Tibial nerve (tissue), 4 donors: ENCODE measurements at regions not wholly inside any gene's neighbourhood (a gene's known extent, or its start where the extent isn't known, plus 50 kb on each side); places are given as distances from the start of the nearest gene placed in this dataset.
"Not testable (repeated sequence)": the region's sequence is repeated elsewhere in the genome, so short reads cannot be mapped to it uniquely, and the experiment has no call there.

ENCODE experiments used
- DNase-seq, 2 donors: peaks; one replicate each; pipeline ENCODE4 v3.0.0-alpha.2; 2019; ENCODE audit warnings: low spot score in 2 of 2
- H3K27ac ChIP-seq, 4 donors: fragments of 200-600 bp; sonication (generic) in 3 of 4; one replicate each; pipeline ENCODE4 v1.5.1; 2017 to 2019; ENCODE audit warnings: mild to moderate bottlenecking in 1 of 4
- H3K27me3 ChIP-seq, 2 donors: fragments of 200-600 bp; sonication (generic) in 1 of 2; one replicate each; pipeline versions ENCODE4 v1.5.1 to v1.6.0; 2017 to 2019
- H3K36me3 ChIP-seq, 3 donors: fragments of 200-600 bp; sonication (generic); one replicate each; pipeline ENCODE4 v1.5.1; 2018 to 2019
- H3K4me1 ChIP-seq, 4 donors: fragments of 200-600 bp; sonication (generic) in 3 of 4; one replicate each; pipeline ENCODE4 v1.5.1; 2017 to 2019
- H3K4me3 ChIP-seq, 4 donors: fragments of 200-600 bp; sonication (generic) in 3 of 4; one replicate each; pipeline ENCODE4 v1.5.1; 2017 to 2019; ENCODE audit warnings: mild to moderate bottlenecking in 1 of 4, moderate library complexity in 1 of 4
- H3K9me3 ChIP-seq, 4 donors: fragments of 200-600 bp; sonication (generic) in 3 of 4; one replicate each; pipeline ENCODE4 v1.5.1; 2017 to 2019
- EP300 ChIP-seq, 2 donors: sonication (generic); formaldehyde crosslinking; IDR thresholded peaks; one replicate each; pipeline ENCODE4 v1.6.1; 2017; ENCODE audit warnings: antibody characterized with exemption in 2 of 2, mild to moderate bottlenecking in 1 of 2
- POLR2A ChIP-seq, 2 donors: fragments of 450-650 bp; IDR thresholded peaks; one replicate each; pipeline ENCODE4 v1.6.1; 2017; ENCODE audit warnings: antibody characterized with exemption in 2 of 2, mild to moderate bottlenecking in 2 of 2, moderate library complexity in 2 of 2
- WGBS, 2 donors: methylation state at CpG; one replicate each; pipeline ENCODE4 v1.1.5; 2018; 5-methylcytosine and 5-hydroxymethylcytosine counted together
- TF ChIP-seq, protein P1 (sequence below), 5 experiments: fragments of 200-600 bp in 3 of 5; fragments of 450-650 bp in 2 of 5; sonication (generic) in 3 of 5; IDR thresholded peaks; one replicate each; pipeline ENCODE4 v1.5.1; 2016 to 2019; ENCODE audit warnings: antibody characterized with exemption in 5 of 5, mild to moderate bottlenecking in 3 of 5, moderate library complexity in 2 of 5

DNA sequence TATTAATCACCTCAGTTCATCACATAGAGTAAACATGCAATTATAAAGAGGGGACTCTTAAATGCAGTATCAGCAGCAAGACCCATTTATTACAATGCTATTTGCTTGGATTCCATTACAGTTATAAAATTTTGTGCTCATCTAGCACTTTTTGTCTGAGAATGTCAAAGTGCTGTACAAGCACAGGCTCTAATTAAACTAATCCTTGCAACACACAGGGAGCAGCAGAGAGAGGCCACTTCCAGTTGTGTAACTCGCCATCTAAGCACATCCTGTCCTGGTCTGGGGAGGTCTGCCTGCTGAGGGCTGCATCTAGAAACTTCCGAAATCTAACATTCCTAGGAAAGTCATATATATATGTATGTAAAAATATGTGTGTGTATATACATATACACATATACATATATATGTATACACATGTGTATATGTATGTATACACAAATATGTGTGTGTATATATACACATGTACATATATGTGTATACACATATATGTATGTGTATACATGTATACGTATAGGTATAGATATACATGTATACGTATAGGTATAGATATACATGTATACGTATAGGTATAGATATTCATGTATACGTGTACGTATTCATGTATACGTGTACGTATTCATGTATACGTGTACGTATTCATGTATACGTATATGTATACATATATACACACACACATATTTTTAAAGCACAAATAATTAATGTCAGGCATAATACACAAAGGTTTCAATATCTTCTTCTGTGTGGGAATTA is 136.4 kb upstream of the JARID2 start:
- no peaks in the 10 kb centered on the region for H3K36me3 ChIP-seq
- H3K4me1 ChIP-seq = no peaks in the 10 kb centered on the region
- no peak for DNase-seq
- H3K27me3 ChIP-seq = no peaks in the 10 kb centered on the region
- no peak overlapping the region for H3K4me3 ChIP-seq
- TF ChIP-seq, protein P1, sequence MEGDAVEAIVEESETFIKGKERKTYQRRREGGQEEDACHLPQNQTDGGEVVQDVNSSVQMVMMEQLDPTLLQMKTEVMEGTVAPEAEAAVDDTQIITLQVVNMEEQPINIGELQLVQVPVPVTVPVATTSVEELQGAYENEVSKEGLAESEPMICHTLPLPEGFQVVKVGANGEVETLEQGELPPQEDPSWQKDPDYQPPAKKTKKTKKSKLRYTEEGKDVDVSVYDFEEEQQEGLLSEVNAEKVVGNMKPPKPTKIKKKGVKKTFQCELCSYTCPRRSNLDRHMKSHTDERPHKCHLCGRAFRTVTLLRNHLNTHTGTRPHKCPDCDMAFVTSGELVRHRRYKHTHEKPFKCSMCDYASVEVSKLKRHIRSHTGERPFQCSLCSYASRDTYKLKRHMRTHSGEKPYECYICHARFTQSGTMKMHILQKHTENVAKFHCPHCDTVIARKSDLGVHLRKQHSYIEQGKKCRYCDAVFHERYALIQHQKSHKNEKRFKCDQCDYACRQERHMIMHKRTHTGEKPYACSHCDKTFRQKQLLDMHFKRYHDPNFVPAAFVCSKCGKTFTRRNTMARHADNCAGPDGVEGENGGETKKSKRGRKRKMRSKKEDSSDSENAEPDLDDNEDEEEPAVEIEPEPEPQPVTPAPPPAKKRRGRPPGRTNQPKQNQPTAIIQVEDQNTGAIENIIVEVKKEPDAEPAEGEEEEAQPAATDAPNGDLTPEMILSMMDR (IDR thresholded peaks at IDR 0.05) = no peak
- TF ChIP-seq EP300 (IDR thresholded peaks at IDR 0.05) = peak in 1 of 2 donors; percentile 61
- 86 to 94% methylated on average over 12 of the region's 12 CpGs for WGBS, 2 donors
- peaks cover 0 to 13% (median 0%) of the 10 kb centered on the region in 4 donors for H3K9me3 ChIP-seq
- H3K27ac ChIP-seq = no peak overlapping the region

DNA sequence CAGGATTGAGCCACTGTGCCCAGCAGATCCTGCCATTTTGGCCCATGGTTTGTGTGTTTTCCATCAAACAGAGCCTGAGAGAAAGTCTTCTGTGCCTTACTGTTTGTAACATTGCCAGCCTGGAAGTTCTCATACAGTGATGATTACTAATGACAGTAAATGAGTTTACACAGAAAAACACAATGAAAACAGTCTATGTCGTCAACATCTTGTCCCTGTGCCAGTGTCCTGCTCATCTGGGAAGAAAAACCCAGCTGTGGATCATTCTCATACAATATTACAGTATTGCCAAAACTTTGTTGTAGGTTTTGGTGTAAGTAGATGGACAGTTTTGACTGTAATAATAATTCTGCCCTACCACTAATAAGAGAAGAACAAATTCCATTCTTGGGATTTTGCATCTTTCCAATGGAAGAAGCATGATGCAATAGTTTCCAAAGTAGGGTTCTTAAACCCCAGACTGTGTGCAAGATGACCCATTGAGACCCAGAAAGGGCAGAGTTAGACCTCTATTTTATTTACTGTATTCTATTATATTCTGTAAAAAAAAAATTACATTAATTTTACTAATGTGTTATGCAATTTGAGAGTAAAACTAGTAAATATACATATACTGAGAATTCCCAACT is 135.0 kb upstream of the JARID2 start:
- 27 to 35% methylated on average over 1 of the region's 1 CpG for WGBS, 2 donors
- no peak for DNase-seq
- no peak overlapping the region for H3K27ac ChIP-seq
- no peaks in the 10 kb centered on the region for H3K27me3 ChIP-seq
- H3K4me3 ChIP-seq = no peak overlapping the region
- no peaks in the 10 kb centered on the region for H3K36me3 ChIP-seq
- no peaks in the 10 kb centered on the region for H3K4me1 ChIP-seq
- H3K9me3 ChIP-seq = peaks cover 0 to 7% (median 0%) of the 10 kb centered on the region in 4 donors
- TF ChIP-seq EP300 (IDR thresholded peaks at IDR 0.05) = no peak
- TF ChIP-seq, protein P1 (IDR thresholded peaks at IDR 0.05) = no peak
- no peak for TF ChIP-seq POLR2A (IDR thresholded peaks at IDR 0.05)

- H3K4me1 ChIP-seq, H3K27ac ChIP-seq, H3K36me3 ChIP-seq, DNase-seq, H3K9me3 ChIP-seq, H3K4me3 ChIP-seq, H3K27me3 ChIP-seq: not testable (repeated sequence)
- 94 to 95% methylated on average over 1 of the region's 1 CpG for WGBS, 2 donors
Observed at GRCh38 chr6:15111576-15111975, 134.3 kb upstream of the JARID2 start.

GRCh38 chr6:15113587-15113986 is 132.3 kb upstream of the JARID2 start:
- H3K4me1 ChIP-seq = no peaks in the 10 kb centered on the region
- DNase-seq = no peak
- no peaks in the 10 kb centered on the region for H3K27me3 ChIP-seq
- TF ChIP-seq, protein P1 (IDR thresholded peaks at IDR 0.05) = no peak
- TF ChIP-seq EP300 (IDR thresholded peaks at IDR 0.05) (no peak), POLR2A (IDR thresholded peaks at IDR 0.05) (no peak)
- no peak overlapping the region for H3K4me3 ChIP-seq
- H3K27ac ChIP-seq = no peak overlapping the region
- WGBS, 2 donors = 46 to 61% methylated on average over 1 of the region's 1 CpG
- no peaks in the 10 kb centered on the region for H3K36me3 ChIP-seq
- no peaks in the 10 kb centered on the region for H3K9me3 ChIP-seq

- Histone ChIP-seq H3K27me3 (no peaks in the 10 kb centered on the region), H3K27ac (no peak overlapping the region), H3K9me3 (no peaks in the 10 kb centered on the region), H3K4me3 (no peak overlapping the region), H3K36me3 (no peaks in the 10 kb centered on the region), H3K4me1 (no peaks in the 10 kb centered on the region)
- WGBS, 2 donors = 80 to 90% methylated on average over 4 of the region's 4 CpGs
- TF ChIP-seq, protein P1 (IDR thresholded peaks at IDR 0.05) = no peak
- TF ChIP-seq POLR2A (IDR thresholded peaks at IDR 0.05) (no peak), EP300 (IDR thresholded peaks at IDR 0.05) (no peak)
- no peak for DNase-seq
Observed at GRCh38 chr6:15114061-15114460, 131.8 kb upstream of the JARID2 start.
